Lung (tissue), 11 donors: ENCODE measurements at regions not wholly inside any gene's neighbourhood (a gene's known extent, or its start where the extent isn't known, plus 50 kb on each side); places are given as distances from the start of the nearest gene placed in this dataset.

Experiments used
- ATAC-seq: fragments of 200-7000 bp; cut with Tn5 transposase; one replicate; pipeline ENCODE4 v1.9.1; 2020; ENCODE audit warnings: moderate number of reproducible peaks; ENCODE audit not compliant: insufficient read depth, low FRiP score
- DNase-seq, 3 donors: peaks; one replicate each; pipeline ENCODE4 v3.0.0-alpha.2; 2013 to 2017
- H3K27ac ChIP-seq, 2 donors: one replicate each; pipeline ENCODE4 v1.5.1; 2013; ENCODE audit warnings: mild to moderate bottlenecking in 2 of 2, moderate library complexity in 2 of 2, control low read depth in 1 of 2, inconsistent platforms in 1 of 2, low read depth in 1 of 2, low read length in 1 of 2
- H3K27me3 ChIP-seq, 3 donors: one replicate each; pipeline ENCODE4 v1.5.1; 2013; ENCODE audit warnings: low read length in 2 of 3; ENCODE audit not compliant: control insufficient read depth in 3 of 3, insufficient read depth in 3 of 3
- H3K36me3 ChIP-seq, 4 donors: one replicate each; pipeline ENCODE4 v1.5.1; 2013; ENCODE audit warnings: low read length in 4 of 4, mild to moderate bottlenecking in 1 of 4, moderate library complexity in 1 of 4; ENCODE audit not compliant: control insufficient read depth in 4 of 4, insufficient read depth in 4 of 4
- H3K4me1 ChIP-seq, 5 donors: one replicate each; pipeline ENCODE4 v1.5.1; 2013; ENCODE audit warnings: low read length in 5 of 5, mild to moderate bottlenecking in 2 of 5, moderate library complexity in 1 of 5; ENCODE audit not compliant: control insufficient read depth in 5 of 5, insufficient read depth in 5 of 5
- H3K4me3 ChIP-seq: one replicate; pipeline ENCODE4 v1.5.1; 2013; ENCODE audit warnings: mild to moderate bottlenecking, control low read depth, moderate library complexity
- H3K9ac ChIP-seq, 2 donors: one replicate each; pipeline ENCODE4 v1.5.1; 2013; ENCODE audit warnings: low read length in 2 of 2, control low read depth in 1 of 2; ENCODE audit not compliant: insufficient read depth in 1 of 2
- H3K9me3 ChIP-seq, 4 donors: one replicate each; pipeline ENCODE4 v1.5.1; 2013; ENCODE audit warnings: low read length in 3 of 4, mild to moderate bottlenecking in 1 of 4, moderate library complexity in 1 of 4; ENCODE audit not compliant: control insufficient read depth in 4 of 4, insufficient read depth in 3 of 4
- WGBS, 2 donors: extraction: QIAGEN DNeasy Blood & Tissue Kit; methylation state at CpG; one replicate each; pipeline ENCODE4 v1.1.7; 2013; 5-methylcytosine and 5-hydroxymethylcytosine counted together
- TF ChIP-seq, protein P1 (sequence below): IDR thresholded peaks from 2 replicates; pipeline ENCODE4 v1.5.1; 2012; ENCODE audit warnings: mild to moderate bottlenecking; ENCODE audit errors: control extremely low read depth, extremely low read depth
- donor health status: control.
- donor health status: control.
- donor health status: Bipolar disorder and iron deficiency.
- donor health status: healthy.
- donor health status: DM: yes; HTN: yes; CAD: no.

DNA sequence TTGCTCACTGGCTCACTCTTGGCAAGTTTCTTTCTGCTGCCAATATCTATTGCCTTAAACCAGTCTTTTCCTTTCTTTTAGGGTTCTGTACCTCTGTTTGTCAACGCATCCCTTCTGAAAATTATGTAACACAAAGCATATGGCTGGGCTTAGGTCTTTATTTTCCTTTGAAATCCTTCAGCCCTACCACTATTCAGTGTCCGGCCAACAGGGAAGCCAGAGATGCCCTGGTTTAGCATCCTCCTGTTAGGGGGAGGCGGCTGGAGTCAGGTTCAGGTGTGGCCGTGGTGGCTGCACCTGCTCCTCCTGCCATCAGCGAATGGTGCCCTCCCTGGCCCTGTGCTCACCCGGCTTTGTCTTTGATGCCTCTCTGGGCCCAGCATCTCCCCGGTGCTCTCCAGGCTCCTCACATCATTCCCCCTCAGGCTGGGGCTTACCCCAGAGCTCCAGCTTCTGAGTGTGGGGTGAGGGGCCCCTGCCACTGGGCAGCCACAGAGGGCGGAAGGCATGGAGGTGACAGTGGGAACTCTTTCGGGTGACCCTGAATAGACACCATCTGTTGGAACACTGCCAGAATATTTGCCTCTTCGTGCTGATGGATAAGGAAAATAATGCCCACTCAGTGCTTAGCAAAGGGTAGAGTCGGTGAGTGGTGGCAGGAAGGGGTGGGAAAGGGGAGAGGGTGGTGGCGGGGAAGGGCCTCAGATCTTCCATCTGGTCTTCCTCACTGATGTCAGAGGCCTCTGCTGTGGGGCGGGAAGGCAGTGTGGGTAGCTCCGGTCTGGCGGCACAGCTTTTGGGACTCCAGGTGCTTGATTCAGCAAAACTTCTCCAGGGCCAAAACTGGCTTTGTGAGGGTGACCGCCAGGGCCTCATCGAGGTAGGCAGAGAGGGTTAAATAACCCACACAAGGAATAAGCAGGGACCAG, 97.2 kb downstream of the DACT2 start:
- H3K4me3 ChIP-seq = no peak overlapping the region
- ATAC-seq (no peak), DNase-seq (peak in 1 of 3 donors; percentile 9)
- 86 to 88% methylated on average over 17 of the region's 17 CpGs for WGBS, 2 donors
- no peaks in the 10 kb centered on the region for H3K27me3 ChIP-seq
- no peak overlapping the region for H3K27ac ChIP-seq
- TF ChIP-seq, protein P1, sequence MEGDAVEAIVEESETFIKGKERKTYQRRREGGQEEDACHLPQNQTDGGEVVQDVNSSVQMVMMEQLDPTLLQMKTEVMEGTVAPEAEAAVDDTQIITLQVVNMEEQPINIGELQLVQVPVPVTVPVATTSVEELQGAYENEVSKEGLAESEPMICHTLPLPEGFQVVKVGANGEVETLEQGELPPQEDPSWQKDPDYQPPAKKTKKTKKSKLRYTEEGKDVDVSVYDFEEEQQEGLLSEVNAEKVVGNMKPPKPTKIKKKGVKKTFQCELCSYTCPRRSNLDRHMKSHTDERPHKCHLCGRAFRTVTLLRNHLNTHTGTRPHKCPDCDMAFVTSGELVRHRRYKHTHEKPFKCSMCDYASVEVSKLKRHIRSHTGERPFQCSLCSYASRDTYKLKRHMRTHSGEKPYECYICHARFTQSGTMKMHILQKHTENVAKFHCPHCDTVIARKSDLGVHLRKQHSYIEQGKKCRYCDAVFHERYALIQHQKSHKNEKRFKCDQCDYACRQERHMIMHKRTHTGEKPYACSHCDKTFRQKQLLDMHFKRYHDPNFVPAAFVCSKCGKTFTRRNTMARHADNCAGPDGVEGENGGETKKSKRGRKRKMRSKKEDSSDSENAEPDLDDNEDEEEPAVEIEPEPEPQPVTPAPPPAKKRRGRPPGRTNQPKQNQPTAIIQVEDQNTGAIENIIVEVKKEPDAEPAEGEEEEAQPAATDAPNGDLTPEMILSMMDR = no peak
- no peaks in the 10 kb centered on the region for H3K9me3 ChIP-seq
- H3K36me3 ChIP-seq = no peaks in the 10 kb centered on the region
- no peak overlapping the region for H3K9ac ChIP-seq
- H3K4me1 ChIP-seq = peaks cover 0 to 21% (median 6%) of the 10 kb centered on the region in 5 donors

DNA sequence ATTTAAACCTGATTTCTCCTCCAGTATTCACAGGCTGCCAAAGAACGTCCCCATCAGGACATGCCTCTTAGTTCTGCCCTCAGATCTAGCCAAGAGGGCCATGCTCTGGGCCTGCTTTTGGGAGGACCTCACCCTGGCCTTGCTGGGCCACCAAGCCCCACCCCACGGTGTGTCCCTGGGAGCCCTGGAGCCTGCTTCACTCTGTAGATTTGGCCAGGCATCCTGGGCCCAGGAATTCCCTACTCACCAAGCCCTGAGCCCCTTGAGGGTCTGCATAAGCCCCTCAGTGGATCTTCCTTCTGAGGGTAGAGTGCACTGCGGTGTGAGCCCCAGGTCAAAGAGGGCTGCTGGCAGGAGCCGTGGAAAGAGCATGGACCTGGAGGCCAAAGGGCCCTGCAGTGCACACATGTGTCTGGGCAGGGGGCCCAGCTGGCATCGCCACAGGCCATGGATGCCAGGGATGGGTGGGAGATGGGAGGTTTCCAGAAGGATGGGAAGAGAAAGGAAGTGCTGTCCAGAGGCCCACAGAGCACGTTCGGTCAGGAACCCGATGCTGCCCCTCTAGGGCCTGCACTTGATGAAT, 98.0 kb downstream of the DACT2 start:
- Histone ChIP-seq H3K27me3 (no peaks in the 10 kb centered on the region), H3K9me3 (no peaks in the 10 kb centered on the region), H3K4me1 (peaks cover 0 to 15% (median 6%) of the 10 kb centered on the region in 5 donors), H3K27ac (no peak overlapping the region), H3K36me3 (no peaks in the 10 kb centered on the region), H3K4me3 (no peak overlapping the region), H3K9ac (no peak overlapping the region)
- TF ChIP-seq, protein P1 = no peak
- 92% methylated on average over 8 of the region's 8 CpGs for WGBS, 2 donors
- DNase-seq = peak in 1 of 3 donors; percentile 7
- no peak for ATAC-seq

DNA sequence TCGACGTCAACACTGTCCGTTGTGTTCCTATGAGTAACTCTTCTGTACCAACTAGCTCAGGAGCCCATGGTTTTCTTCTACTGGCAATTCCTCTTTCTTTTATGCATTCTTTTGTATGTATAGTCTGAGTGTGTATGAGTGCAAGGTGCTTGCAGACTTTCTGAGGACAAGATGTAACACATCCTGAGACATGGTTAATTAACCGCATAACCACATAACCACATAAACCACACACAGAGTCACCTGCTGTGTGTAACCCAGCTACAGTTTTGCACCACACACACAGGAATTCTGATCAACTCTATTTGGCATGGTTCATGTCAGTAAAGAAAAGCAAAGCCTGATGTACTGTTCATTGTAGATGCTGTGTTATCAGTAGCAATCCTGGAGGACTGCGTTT, 98.6 kb downstream of the DACT2 start:
- H3K4me1 ChIP-seq = peaks cover 0 to 9% (median 2%) of the 10 kb centered on the region in 5 donors
- H3K4me3 ChIP-seq = no peak overlapping the region
- WGBS, 2 donors = 78 to 82% methylated on average over 5 of the region's 5 CpGs
- no peak overlapping the region for H3K9ac ChIP-seq
- DNase-seq (no peak), ATAC-seq (no peak)
- H3K9me3 ChIP-seq = no peaks in the 10 kb centered on the region
- H3K27ac ChIP-seq = no peak overlapping the region
- H3K27me3 ChIP-seq = no peaks in the 10 kb centered on the region
- H3K36me3 ChIP-seq = no peaks in the 10 kb centered on the region
- TF ChIP-seq, protein P1 = no peak
